GM19372 (cell line): ENCODE measurements at regions not wholly inside any gene's neighbourhood (a gene's known extent, or its start where the extent isn't known, plus 50 kb on each side); places are given as distances from the start of the nearest gene placed in this dataset.

Experiments used
- ATAC-seq: cut with Tn5 transposase; IDR thresholded peaks from one replicate; pipeline ENCODE4 v1.9.1; 2021; ENCODE audit warnings: mild to moderate bottlenecking, low read depth, moderate library complexity; ENCODE audit not compliant: unreplicated experiment

DNA sequence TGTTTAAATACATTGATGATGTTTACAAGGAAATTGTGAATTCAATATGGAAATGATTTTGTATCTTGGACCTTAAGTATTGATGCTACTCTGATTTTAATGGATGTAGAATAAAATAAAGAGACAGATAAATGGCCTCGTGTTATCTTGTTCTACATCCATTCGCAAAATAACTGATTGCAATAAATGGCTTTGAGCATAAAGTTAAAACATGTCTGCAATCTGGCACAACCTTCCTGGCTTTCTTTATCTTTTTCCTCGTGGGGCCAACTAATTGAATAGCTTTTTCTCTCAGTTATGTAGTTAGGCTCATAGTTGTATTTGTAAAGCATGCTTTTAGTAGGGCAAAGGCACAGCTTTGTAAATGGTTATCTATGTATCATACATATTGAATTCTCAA, 691.4 kb downstream of the CDH8 start:
- no peak for ATAC-seq

DNA sequence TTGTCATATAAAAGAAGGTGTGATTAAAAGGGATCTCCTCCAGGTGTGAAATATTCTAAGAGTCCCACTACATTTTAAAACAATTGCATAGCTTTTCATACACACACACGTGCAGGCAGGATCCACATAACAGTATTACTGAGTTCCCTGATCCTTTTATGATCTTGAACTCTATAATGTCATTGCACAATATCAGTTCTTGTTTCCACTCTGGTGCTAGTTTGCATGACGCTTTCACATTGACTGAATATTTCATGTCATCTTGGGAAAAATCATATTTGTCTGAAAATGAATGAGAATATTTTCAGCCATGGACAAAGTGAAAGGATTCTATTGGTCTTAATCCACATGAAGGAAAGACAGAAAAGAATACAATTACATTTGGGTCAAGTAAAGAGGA, 703.8 kb downstream of the CDH8 start:
- no peak for ATAC-seq

DNA sequence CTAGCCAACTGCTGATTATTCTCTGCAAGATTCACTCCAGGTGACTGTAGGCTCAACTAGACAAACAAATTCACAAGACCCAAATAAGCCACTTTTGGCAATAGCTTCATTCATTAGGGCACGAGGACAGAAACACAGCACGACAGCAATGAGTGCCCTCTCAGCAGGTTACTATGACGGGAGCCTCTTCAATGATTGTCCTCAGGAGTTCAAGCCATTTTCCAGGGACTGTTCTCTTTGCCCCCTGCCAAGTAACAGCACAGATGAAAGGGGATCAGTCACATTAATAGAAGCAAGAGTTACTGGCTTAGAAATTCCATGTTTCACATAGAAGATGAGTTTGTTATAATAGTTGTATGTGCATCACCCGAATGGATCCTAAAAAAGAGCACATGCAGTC, 712.2 kb downstream of the CDH8 start:
- ATAC-seq, result no peak

DNA sequence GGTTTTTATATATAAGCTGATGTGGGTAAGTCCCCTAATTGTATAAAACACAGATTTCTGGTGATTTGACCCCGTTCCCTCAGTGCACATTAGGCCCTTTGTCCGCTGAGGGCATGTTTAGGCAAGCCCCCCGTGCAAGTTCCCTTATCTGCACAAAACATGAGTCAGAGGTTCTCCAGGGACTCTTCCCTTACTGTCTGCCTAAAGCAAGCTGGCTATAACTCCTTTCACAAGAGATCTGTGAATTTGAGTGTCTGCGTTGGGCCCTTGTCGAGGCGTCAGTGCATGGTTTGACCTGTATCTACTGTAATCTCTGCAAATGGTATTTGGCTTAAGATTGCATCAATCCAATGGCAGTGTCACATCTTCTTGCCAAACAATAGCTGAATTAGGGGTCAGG, 712.8 kb downstream of the CDH8 start:
- ATAC-seq, result no peak

DNA sequence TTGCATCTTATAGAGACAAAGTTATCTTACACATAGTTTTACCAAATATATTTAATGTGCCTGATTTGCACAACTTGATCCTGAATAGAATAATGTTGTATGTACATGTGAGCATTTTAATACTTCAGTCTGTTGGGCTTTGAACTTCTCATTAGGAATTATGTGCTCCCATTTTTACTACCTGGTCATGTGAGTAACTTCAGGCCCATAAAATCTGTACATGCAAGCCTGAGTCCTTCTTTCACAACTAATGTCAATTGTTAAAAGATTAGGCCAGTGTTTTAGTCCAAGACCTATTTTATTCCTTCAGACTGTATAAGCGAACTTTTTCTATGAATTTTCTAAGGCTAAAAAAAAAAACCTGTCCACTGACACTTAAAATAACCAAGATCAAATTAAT, 715.4 kb downstream of the CDH8 start:
- ATAC-seq, result no peak

DNA sequence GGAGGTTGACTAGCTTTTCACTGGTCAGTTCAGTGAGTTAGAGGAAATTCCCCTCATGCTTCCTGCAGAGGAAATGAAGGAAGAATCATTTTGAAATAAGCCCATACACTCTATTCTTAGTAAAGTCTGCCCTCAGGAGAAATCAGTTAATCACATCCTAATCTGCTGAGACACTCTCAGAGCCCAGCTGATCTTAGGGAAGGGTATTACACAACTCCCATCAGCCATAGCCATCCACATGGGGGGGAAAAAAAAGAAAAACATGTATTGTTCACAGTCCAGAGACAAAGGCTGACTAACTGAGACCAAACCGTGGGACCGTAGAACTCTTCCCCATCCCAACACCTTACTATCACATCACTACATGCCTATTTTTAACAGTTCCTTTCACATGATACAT, 722.3 kb downstream of the CDH8 start:
- no peak for ATAC-seq

DNA sequence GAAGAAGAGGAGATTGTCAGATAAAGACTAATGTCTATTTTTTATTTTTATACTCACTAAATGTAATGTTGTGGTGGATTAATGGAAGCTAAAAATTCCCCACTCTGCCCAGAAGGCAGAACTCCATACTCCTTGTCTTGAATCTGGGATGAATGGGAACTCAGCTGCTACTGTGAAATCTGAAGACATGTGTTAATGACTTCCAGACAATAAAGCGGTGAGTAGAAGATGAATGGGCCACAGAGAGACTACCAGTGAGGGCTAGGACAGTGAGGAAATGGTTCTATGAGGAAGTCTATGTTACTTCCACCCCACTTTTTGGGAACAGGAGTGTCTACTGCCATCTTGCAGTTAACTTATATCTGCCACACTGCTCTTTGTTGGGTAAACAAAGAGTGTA, 726.9 kb downstream of the CDH8 start:
- ATAC-seq, result no peak

DNA sequence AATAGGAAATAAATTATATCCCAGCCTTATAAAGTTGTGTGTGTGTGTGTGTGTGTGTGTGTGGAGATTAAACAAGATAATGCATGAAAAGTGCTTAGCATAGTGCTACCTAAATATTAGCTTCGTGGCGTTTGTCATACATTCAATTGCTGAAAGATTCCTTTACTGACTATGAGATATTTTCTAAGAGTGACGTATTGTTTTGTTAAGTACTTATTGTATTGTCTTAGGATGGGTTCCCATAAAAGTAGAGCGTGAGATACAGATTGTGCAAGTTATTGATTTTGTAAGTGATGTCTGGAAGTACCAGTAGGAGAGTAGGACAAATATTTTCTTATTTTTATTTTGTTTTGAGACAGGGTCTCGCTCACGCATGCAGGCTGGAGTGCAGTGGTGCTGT, 730.0 kb downstream of the CDH8 start:
- no peak for ATAC-seq

DNA sequence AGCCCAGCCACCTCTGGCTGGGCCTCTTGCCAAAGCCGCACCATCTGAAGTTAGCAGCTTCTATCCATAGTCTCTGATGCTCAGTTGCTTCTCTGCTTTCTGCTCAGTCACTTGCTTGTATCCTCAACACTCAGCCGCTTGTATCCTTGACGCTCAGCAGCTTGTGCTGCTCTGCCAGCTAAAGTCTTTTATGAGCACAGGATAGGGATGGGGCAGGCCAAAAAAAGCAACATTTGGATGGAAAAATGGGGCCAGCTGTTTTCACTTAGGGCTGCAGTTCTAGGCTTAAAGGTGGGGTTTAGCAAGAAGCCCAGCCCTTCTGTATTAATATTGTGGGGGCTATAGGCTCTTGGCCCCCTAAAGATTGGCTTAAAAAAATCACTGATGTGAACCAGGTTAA, 739.4 kb downstream of the CDH8 start:
- no peak for ATAC-seq

DNA sequence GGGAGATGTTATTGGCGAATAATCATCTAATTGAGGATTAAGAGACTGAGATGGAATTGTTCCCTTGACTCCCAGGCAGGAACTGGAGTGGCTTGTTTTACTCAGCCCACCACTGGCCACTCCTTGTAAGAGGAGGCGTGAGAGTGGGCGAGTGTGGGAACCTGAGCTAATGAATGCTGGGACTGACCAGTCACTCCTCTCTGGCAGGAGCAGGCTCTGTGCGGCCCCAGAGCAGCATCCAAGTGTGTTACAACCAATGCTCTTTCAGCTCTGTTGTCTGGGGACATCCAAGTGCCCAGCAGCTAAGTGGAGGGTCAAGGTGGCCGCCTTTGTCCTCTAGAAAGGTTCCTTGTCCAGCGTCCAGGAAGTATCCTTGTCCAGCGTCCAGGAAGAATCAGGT, 739.9 kb downstream of the CDH8 start:
- ATAC-seq, result no peak

DNA sequence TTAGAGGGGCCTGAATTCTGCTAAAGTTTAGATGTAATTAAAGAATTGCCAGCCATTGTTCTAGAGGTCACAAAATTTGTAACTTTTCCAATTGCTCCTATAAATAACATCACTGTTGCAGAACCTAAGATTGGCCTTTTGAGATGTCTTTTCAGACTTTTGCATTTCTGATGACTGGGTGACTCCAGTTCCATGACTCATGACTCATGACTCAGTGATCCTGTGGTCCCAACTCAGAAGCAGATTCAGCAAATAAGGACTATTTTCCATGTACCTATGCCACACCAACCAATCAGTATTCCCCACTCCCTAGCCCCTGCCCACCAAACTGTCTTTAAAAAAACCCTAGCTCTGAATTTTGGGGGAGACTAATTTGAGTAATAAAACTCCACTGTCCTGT, 740.9 kb downstream of the CDH8 start:
- ATAC-seq, result no peak

DNA sequence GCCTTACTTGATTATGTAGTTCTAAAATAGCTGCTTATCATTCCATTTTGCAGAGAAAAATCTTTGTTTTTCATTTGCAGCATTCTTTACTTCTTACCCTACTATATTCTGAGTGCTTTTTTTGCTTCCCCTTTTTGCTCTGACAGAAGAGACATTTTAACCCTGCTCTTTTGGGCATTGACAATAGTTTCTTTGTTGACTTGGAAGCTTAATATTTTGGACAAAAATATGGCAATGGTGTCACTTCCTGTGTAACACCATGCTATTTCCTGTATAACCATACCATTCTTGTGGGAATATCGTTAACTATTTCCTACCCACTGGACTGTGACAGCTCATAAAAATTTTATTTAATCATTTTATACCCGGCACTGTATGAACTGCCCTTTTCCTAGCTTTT, 747.1 kb downstream of the CDH8 start:
- ATAC-seq, result no peak

DNA sequence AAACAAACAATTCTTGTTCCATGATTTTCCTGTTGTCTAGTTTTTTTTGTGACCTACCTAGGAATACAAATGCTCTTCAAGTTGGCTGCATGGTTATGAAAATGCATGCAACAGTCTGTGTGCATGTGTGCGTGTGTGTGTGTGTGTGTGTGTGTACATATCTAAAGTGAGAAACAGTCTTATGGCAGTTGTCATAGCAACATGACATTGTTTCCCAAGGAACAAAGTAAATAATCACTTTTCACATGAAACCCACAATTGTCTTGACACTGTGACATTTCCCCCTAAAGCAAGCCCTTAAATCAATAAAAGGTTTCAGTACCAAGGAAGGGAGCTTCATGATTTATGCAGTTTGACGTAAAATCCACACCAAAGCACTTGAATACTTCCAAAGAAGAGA, 758.4 kb downstream of the CDH8 start:
- ATAC-seq, result no peak

DNA sequence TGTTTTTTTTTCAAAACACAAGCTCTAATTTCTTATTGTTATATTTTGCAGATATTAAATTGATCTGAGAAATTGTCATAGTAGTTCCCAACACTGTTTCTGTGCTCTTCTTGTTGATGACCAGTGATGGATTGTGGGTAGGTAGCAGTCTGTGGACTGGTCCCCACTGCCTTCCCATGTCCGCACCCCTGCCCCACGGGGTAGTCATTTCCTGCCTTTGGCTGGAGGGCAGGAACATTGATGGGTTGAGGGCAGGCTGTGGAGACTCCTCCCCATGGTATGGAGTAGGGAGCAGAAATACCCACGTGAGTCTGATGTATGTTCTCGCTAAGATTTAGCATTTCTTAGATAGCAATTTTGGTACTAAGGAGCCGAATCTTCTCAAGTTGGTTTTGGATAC, 762.0 kb downstream of the CDH8 start:
- ATAC-seq, result no peak

DNA sequence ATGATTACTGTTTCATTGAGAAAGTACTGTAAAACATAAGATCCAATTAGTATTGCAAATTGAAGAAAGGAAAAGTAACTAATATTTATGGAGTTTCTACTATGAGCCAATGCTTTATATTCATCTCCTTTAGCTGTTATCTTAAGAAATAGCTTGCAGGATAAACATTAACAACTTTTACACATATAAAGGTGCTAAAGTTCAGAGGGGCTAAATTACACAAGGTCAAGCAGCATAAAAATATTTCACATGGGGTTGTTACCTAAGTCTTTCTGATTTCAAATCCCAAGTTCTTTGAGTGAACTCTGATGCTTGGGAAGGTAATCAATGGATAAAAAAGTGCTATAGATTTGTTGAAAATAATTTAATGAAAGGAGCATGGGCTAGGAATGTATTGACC, 765.5 kb downstream of the CDH8 start:
- ATAC-seq, result no peak

DNA sequence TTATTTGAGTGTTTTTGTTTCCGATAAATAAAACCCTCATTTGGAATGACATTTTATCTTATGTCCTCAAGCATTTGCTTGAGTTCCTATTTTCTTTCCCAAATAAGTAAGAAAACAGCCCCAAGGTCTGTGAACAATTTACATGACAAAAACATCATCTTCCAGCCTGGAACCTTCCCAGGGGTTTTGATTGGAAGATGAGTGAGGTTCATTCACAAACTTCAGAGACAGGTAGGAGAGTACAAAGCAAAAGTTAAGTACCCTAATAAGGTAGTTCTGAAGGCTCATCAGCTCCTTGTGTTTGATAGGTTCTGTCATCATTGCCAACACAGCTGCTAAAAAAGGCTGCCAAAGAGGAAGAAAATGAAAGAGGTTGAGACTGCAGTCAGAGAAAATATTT, 772.8 kb downstream of the CDH8 start:
- no peak for ATAC-seq

DNA sequence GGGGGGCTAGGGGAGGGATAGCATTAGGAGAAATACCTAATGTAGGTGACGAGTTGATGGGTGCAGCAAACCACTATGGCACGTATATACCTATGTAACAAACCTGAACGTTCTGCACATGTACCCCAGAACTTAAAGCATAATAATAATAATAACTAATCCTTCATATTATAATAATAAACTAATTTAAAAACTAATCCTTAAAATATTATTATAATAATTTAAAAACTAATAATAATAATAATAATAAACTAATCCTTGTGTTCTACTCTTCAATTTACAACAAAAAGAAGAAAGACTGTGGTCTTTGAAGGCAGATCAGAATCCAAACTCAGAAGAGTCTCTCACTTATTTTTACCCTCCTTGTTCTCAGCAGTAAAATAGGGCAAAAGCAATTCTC, 774.9 kb downstream of the CDH8 start:
- no peak for ATAC-seq

DNA sequence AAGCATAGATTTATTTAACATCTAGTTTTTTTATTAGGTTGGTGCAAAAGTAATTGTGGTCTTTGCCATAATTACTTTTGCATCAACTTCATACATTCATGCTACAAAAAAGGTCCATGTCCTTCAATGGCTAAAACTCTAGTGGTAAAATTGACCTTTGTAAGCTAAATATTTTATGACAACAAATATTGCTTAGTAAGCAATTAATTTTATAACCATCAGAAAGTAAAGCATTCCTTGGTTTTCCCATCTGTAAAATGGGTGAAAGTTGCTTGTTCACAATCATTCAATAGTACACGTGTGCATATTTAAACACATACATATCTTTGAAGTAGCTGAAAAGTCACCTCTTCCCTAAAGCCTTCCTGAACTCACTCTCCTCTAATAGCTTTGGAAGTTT, 789.6 kb downstream of the CDH8 start:
- ATAC-seq, result no peak

DNA sequence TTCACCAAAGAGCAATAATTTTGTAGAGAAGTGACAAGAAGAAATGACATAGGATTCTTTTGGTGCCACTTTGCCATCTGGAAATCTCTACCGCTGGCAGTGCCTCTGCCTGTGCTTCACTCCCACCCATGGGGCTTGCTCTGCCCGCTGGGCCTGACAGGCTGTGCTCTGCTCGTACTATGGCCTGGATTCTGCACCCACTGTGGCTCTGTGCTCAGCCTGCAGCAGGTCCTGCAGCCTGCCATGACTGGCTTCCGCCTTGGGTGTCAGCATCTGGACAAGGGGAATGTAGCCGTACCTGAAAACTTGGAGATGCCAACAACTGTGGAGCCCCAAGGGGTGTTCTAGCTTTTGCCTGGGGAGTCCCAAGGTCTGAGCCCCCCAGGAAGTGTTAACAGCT, 792.3 kb downstream of the CDH8 start:
- ATAC-seq, result no peak

DNA sequence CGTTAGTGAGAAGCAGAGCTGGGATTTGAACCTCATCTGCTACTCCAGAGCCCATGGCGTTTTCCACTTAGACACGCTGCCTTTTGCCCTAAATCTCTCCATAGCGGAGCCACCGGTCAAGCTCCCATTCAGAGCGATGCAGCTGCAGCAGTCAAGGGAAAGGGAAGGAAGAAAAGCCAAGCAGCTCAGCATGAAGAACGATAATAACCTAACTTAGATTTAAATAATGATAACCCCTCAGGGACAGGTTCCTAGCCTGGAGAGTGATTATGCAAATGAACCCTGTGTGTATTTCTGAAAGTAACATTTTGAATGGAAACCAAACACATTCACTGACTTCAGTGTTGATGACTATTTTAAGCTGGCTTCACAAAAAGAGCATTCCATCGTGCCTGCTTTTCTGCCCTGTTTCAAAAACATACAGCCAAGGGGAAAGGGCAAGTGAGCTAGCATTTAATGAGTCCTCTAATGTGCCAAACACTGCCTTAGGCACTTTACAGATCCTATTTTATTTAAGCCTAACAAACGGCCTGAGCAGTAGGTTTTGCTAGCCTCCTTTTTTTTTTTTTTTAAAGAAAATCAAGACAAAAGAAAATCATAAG, 798.3 kb downstream of the CDH8 start:
- ATAC-seq, result no peak

DNA sequence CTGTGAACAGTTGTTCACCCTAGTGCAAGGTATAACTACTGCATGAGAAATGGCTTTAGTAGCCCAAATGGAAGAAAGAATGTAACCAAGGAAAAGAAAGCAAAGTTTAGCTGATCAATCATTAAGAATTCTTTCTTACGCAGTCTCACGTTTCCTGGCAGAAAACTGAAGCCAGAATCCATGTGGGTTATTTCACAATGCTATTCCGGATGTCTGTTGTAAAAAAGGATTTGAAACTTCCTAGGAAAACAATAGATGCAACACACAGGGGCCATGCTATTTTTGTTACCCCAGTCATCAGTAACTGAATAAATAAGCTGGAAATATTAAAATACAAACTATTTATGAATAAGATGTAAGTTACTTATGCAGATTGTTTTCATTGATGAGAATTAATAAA, 802.5 kb downstream of the CDH8 start:
- ATAC-seq, result no peak

DNA sequence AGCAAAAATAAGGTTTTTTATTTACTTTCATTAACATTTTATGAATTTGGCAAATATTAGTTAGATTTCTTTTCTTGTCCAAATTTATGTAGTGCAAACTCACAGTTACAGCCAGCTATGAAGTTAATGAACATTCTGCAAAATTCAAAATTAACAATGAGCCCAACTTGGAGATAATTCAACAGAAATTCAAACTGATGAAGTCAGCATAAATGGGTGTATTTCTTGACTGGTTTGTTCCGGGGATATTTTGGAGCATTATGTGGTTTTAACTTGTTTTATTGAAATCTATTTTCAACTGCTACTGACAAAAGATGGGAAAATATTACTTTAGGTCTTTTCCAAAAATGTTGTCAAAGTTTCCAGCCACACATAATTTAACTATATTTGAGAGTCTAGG, 807.9 kb downstream of the CDH8 start:
- ATAC-seq, result no peak

DNA sequence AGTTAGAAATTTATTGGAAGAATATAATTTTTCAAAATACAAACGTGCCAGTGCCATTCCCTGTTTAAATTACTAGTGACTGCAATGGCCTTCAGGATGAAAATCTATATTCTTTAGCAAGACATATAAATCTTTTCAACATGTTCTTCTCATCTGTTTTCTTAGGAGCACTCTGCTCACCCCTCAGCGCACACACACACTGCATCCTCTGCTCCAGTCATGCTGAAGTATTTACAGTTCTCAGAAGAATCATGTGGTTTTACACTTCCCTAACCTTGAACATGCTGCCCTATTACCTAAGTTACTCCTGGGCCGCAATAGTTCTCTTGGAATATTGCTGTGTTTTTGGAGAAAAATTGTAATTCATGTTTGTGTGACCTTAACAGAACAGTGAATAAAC, 820.6 kb downstream of the CDH8 start:
- no peak for ATAC-seq
